ENCODE measurements at regions not wholly inside any gene's neighbourhood (a gene's known extent, or its start where the extent isn't known, plus 50 kb on each side); places are given as distances from the start of the nearest gene placed in this dataset.

GRCh38 chr13:84923831-84924230 is 875.4 kb downstream of the SLITRK6 start:
- intact Hi-C loops (cut with DNase I; ENCODE audit: low total_unique reads) = no loop called here
- WGBS, 5 donors = 35 to 44% (median 41%) methylated on average over 1 of the region's 1 CpG
- TF ChIP-seq CTCF (IDR thresholded peaks at IDR 0.05) = no peak
- no peak for TF ChIP-seq POLR2A (IDR thresholded peaks at IDR 0.05)
- no peak for TF ChIP-seq POLR2AphosphoS5 (IDR thresholded peaks at IDR 0.05)
- no peak for TF ChIP-seq EP300 (IDR thresholded peaks at IDR 0.05)

GRCh38 chr13:84917252-84917878 is 881.9 kb downstream of the SLITRK6 start:
- TF ChIP-seq POLR2AphosphoS5 (IDR thresholded peaks at IDR 0.05) (no peak), POLR2A (IDR thresholded peaks at IDR 0.05) (no peak), CTCF (IDR thresholded peaks at IDR 0.05) (peak in 4 of 7 experiments; percentile 9 to 46 (median 36)), EP300 (IDR thresholded peaks at IDR 0.05) (no peak)
- intact Hi-C loops (cut with DNase I; ENCODE audit: low total_unique reads) = loop anchor here (5.0 kb wide), 1 partner anchor 890 kb away; no protein-coding TSS in a partner anchor
- Histone ChIP-seq H3K9me3 (no peaks in the 10 kb centered on the region), H3K4me1 (no peaks in the 10 kb centered on the region), H3K27me3 (no peaks in the 10 kb centered on the region), H3K4me3 (no peak overlapping the region), H3K27ac (no peak overlapping the region), H3K36me3 (no peaks in the 10 kb centered on the region)
- peak in 1 of 2 donors; percentile 40 for DNase-seq
- WGBS, 5 donors = 40 to 48% (median 41%) methylated on average over 4 of the region's 4 CpGs

More at GRCh38 chr13:84923831-84924230, 875.4 kb downstream of the SLITRK6 start:
- no peaks in the 10 kb centered on the region for H3K4me1 ChIP-seq
- H3K36me3 ChIP-seq = no peaks in the 10 kb centered on the region
- H3K27ac ChIP-seq = no peak overlapping the region
- H3K4me3 ChIP-seq = no peak overlapping the region
- H3K9me3 ChIP-seq = no peaks in the 10 kb centered on the region
- H3K27me3 ChIP-seq = no peaks in the 10 kb centered on the region
- DNase-seq = no peak

GRCh38 chr13:84912720-84913119 is 886.5 kb downstream of the SLITRK6 start:
- 79 to 91% (median 82%) methylated on average over 2 of the region's 2 CpGs for WGBS, 5 donors
- no peak overlapping the region for H3K4me3 ChIP-seq
- intact Hi-C loops (cut with DNase I; ENCODE audit: low total_unique reads) = no loop called here
- H3K36me3 ChIP-seq = no peaks in the 10 kb centered on the region
- no peak for DNase-seq
- no peaks in the 10 kb centered on the region for H3K9me3 ChIP-seq
- H3K27me3 ChIP-seq = no peaks in the 10 kb centered on the region
- TF ChIP-seq CTCF (IDR thresholded peaks at IDR 0.05) (no peak), POLR2A (IDR thresholded peaks at IDR 0.05) (no peak), POLR2AphosphoS5 (IDR thresholded peaks at IDR 0.05) (no peak), EP300 (IDR thresholded peaks at IDR 0.05) (no peak)
- no peak overlapping the region for H3K27ac ChIP-seq
- no peaks in the 10 kb centered on the region for H3K4me1 ChIP-seq

- H3K9me3 ChIP-seq = no peaks in the 10 kb centered on the region
- intact Hi-C loops (cut with DNase I; ENCODE audit: low total_unique reads) = no loop called here
- no peak for TF ChIP-seq CTCF (IDR thresholded peaks at IDR 0.05)
- TF ChIP-seq POLR2A (IDR thresholded peaks at IDR 0.05) = no peak
- TF ChIP-seq POLR2AphosphoS5 (IDR thresholded peaks at IDR 0.05) = no peak
- no peak for TF ChIP-seq EP300 (IDR thresholded peaks at IDR 0.05)
- H3K27ac ChIP-seq = no peak overlapping the region
- no peaks in the 10 kb centered on the region for H3K27me3 ChIP-seq
- WGBS, 5 donors = 63 to 85% (median 77%) methylated on average over 2 of the region's 2 CpGs
- H3K4me1 ChIP-seq = no peaks in the 10 kb centered on the region
- DNase-seq = no peak
- no peak overlapping the region for H3K4me3 ChIP-seq
- H3K36me3 ChIP-seq = no peaks in the 10 kb centered on the region
These were observed 888.8 kb downstream of the SLITRK6 start for GRCh38 chr13:84910423-84910822.

Measured in stomach (tissue), 8 donors.